HepG2 (cell line): ENCODE measurements at regions not wholly inside any gene's neighbourhood (a gene's known extent, or its start where the extent isn't known, plus 50 kb on each side); places are given as distances from the start of the nearest gene placed in this dataset.

Source experiments
- ATAC-seq: fragments of 200-7000 bp; cut with Tn5 transposase; 3 replicates; pipeline ENCODE4 v1.9.1; 2020; ENCODE audit warnings: mild to moderate bottlenecking, moderate library complexity
- BruUV-seq: library from RNA; stranded (reverse); fragments of 400-500 nt; replicated peaks from 2 replicates; lab custom pipeline; 2021; lab: Mats Ljungman, UMichigan
- CTCF ChIA-PET: fragments of 300-600 bp; formaldehyde crosslinking; extraction: SDS; loops from one replicate; lab custom pipeline; 2021; ENCODE audit warnings: low total read pairs, inconsistent platforms, low intra/inter-chr PET ratio; lab: Yijun Ruan, JAX
- POLR2A ChIA-PET: fragments of 350-600 bp; sonication (Branson Sonifier 250); formaldehyde crosslinking; loops from one replicate; lab custom pipeline; 2020; ENCODE audit warnings: antibody characterized with exemption, inconsistent platforms; lab: Yijun Ruan, JAX
- DNase-seq: peaks from one replicate; pipeline ENCODE4 v3.0.0-alpha.2; 2015; ENCODE audit warnings: low spot score
- FAIRE-seq: peaks from 3 replicates; lab custom pipeline; 2011; peaks lifted over from hg19 to GRCh38; lab: Jason Lieb, UNC
- H2AFZ ChIP-seq: one replicate; pipeline ENCODE4 v1.6.1; 2011; ENCODE audit warnings: low read length, inconsistent platforms
- H3K27ac ChIP-seq: fragments of 300-600 bp; 3 replicates; pipeline ENCODE4 v1.8.0; 2011; ENCODE audit warnings: mixed run types, mild to moderate bottlenecking, mixed read lengths, low read length, inconsistent platforms; ENCODE audit not compliant: insufficient read depth; ENCODE audit errors: extremely low read length
- H3K27me3 ChIP-seq, 2 experiments: fragments of 200-600 bp in 1 of 2; 2 replicates in 1 of 2; 3 replicates in 1 of 2; pipeline versions ENCODE4 v1.6.0 to v1.8.0; 2011; ENCODE audit warnings: low read length in 2 of 2, mild to moderate bottlenecking in 2 of 2, moderate library complexity in 2 of 2, inconsistent platforms in 1 of 2; ENCODE audit not compliant: insufficient read depth in 2 of 2, control insufficient read depth in 1 of 2
- H3K36me3 ChIP-seq, 2 experiments: fragments of 200-600 bp in 1 of 2; replicated peaks in 1 of 2; 2 replicates in 1 of 2; 3 replicates in 1 of 2; pipeline versions ENCODE4 v1.5.1 to v1.8.0; 2011; ENCODE audit warnings: low read length in 2 of 2, inconsistent platforms in 1 of 2; ENCODE audit not compliant: insufficient read depth in 2 of 2, control insufficient read depth in 1 of 2
- H3K4me1 ChIP-seq: 2 replicates; pipeline ENCODE4 v1.5.1; 2012; ENCODE audit warnings: low read length, inconsistent platforms; ENCODE audit not compliant: insufficient read depth
- H3K4me2 ChIP-seq: 2 replicates; pipeline ENCODE4 v1.6.0; 2011; ENCODE audit warnings: low read depth, low read length, inconsistent platforms
- H3K4me3 ChIP-seq, 3 experiments: fragments of 200-600 bp in 1 of 3; sonication (generic), shearing (Covaris generic) in 1 of 3; replicated peaks in 1 of 3; 2 replicates each; pipeline ENCODE4 v1.5.1; 2011 to 2016; ENCODE audit warnings: low read length in 3 of 3, inconsistent platforms in 2 of 3, low read depth in 2 of 3, mild to moderate bottlenecking in 2 of 3, control low read depth in 1 of 3, mixed read lengths in 1 of 3; ENCODE audit not compliant: insufficient read depth in 1 of 3
- H3K79me2 ChIP-seq: one replicate; pipeline ENCODE4 v1.6.1; 2011; ENCODE audit warnings: low read length, inconsistent platforms; ENCODE audit not compliant: insufficient read depth
- H3K9ac ChIP-seq: 2 replicates; pipeline ENCODE4 v1.6.0; 2011; ENCODE audit warnings: mild to moderate bottlenecking, low read depth, low read length, inconsistent platforms; ENCODE audit not compliant: insufficient read depth
- H3K9me3 ChIP-seq: 2 replicates; pipeline ENCODE4 v1.5.1; 2012; ENCODE audit warnings: mild to moderate bottlenecking, low read length
- H4K20me1 ChIP-seq: 2 replicates; pipeline ENCODE4 v1.6.0; 2011; ENCODE audit warnings: inconsistent platforms, mild to moderate bottlenecking, low read length, moderate library complexity; ENCODE audit not compliant: insufficient read depth
- DR1 ChIP-seq: sonication (generic); formaldehyde crosslinking; IDR thresholded peaks from 2 replicates; pipeline ENCODE4 v1.8.0; 2021; ENCODE audit warnings: mild to moderate bottlenecking, missing genetic modification reagents, inconsistent platforms
- MEF2D ChIP-seq: sonication (generic); formaldehyde crosslinking; IDR thresholded peaks from 2 replicates; pipeline ENCODE4 v1.5.1; 2020; ENCODE audit warnings: mild to moderate bottlenecking, missing genetic modification reagents
- NCOA5 ChIP-seq: sonication (generic); formaldehyde crosslinking; IDR thresholded peaks from 2 replicates; pipeline ENCODE4 v1.4.0; 2020; ENCODE audit warnings: missing genetic modification reagents
- REL ChIP-seq: sonication (generic); formaldehyde crosslinking; conservative IDR thresholded peaks from 2 replicates; pipeline ENCODE4 v1.8.0; 2022; ENCODE audit warnings: mild to moderate bottlenecking, missing genetic modification reagents, moderate library complexity
- SAP130 ChIP-seq: IDR thresholded peaks from 2 replicates; pipeline ENCODE4 v1.6.1; 2016; ENCODE audit warnings: low read depth
- SETDB1 ChIP-seq: sonication (generic); formaldehyde crosslinking; IDR thresholded peaks from 2 replicates; pipeline ENCODE4 v1.5.1; 2020; ENCODE audit warnings: missing genetic modification reagents, mild to moderate bottlenecking, borderline replicate concordance
- ZNF24 ChIP-seq: fragments of 450-650 bp; IDR thresholded peaks from 2 replicates; pipeline ENCODE4 v1.6.1; 2017; ENCODE audit warnings: antibody characterized with exemption, mild to moderate bottlenecking
- ZNF282 ChIP-seq: fragments of 450-650 bp; IDR thresholded peaks from 2 replicates; pipeline ENCODE4 v1.6.1; 2018; ENCODE audit not compliant: partially characterized antibody
- in situ Hi-C: cut with HindIII; loops from 2 replicates; pipeline ENCODE4 v1.10.0; 2017; ENCODE audit warnings: low pct_unique_long_range_greater_than_20kb; ENCODE audit not compliant: extremely low pct_ligation_motif_present
- intact Hi-C: fragments of 100-400 bp; cut with micrococcal nuclease; formaldehyde crosslinking; loops from one replicate; pipeline ENCODE4 v1.10.0; 2022; ENCODE audit not compliant: unreplicated experiment
- TF ChIP-seq, protein P1 (sequence below): sonication (generic); formaldehyde crosslinking; IDR thresholded peaks from 2 replicates; pipeline ENCODE4 v1.9.0; 2021; ENCODE audit warnings: missing genetic modification reagents, borderline replicate concordance
- TF ChIP-seq, protein P2 (sequence below): sonication (generic); formaldehyde crosslinking; IDR thresholded peaks from 2 replicates; pipeline ENCODE4 v1.4.0; 2020; ENCODE audit warnings: missing genetic modification reagents, borderline replicate concordance

DNA sequence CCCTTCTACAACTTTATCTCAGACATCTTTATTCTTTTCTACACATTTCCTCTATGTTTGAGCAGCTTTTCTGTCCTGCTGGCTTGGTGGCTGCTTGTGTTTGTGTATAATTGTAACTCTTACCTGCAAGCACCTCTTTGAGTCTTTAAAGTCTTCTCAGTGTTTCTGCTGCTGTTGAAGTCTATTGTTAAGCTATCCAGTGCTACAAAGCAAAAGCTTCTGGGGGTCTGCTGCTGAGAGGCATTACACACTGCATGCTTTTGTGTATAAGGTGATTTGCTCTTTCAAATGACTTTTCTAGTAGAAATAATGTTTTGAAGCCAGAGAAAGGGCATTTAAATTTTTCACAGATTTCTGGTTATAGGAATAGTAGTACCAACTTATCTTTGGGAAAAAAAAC is 241.8 kb downstream of the DTHD1 start:
- Histone ChIP-seq H3K9ac (no peak overlapping the region), H3K27ac (no peak overlapping the region), H3K36me3 (no peaks in the 10 kb centered on the region), H2AFZ (no peak overlapping the region), H4K20me1 (no peaks in the 10 kb centered on the region), H3K79me2 (no peaks in the 10 kb centered on the region), H3K4me3 (no peak overlapping the region), H3K4me2 (no peak overlapping the region), H3K27me3 (no peaks in the 10 kb centered on the region), H3K4me1 (no peaks in the 10 kb centered on the region), H3K9me3 (peaks cover 22% of the 10 kb centered on the region)
- ChIA-PET POLR2A (no interaction called here), CTCF (no interaction called here)
- TF ChIP-seq ZNF282 (no peak), ZNF24 (no peak), NCOA5 (CRISPR knock-in tag) (no peak), SETDB1 (CRISPR knock-in tag) (no peak), SAP130 (no peak), MEF2D (CRISPR knock-in tag) (no peak), REL (no peak), DR1 (CRISPR knock-in tag) (no peak)
- TF ChIP-seq, protein P1, sequence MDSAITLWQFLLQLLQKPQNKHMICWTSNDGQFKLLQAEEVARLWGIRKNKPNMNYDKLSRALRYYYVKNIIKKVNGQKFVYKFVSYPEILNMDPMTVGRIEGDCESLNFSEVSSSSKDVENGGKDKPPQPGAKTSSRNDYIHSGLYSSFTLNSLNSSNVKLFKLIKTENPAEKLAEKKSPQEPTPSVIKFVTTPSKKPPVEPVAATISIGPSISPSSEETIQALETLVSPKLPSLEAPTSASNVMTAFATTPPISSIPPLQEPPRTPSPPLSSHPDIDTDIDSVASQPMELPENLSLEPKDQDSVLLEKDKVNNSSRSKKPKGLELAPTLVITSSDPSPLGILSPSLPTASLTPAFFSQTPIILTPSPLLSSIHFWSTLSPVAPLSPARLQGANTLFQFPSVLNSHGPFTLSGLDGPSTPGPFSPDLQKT (CRISPR knock-in tag) = no peak
- TF ChIP-seq, protein P2, sequence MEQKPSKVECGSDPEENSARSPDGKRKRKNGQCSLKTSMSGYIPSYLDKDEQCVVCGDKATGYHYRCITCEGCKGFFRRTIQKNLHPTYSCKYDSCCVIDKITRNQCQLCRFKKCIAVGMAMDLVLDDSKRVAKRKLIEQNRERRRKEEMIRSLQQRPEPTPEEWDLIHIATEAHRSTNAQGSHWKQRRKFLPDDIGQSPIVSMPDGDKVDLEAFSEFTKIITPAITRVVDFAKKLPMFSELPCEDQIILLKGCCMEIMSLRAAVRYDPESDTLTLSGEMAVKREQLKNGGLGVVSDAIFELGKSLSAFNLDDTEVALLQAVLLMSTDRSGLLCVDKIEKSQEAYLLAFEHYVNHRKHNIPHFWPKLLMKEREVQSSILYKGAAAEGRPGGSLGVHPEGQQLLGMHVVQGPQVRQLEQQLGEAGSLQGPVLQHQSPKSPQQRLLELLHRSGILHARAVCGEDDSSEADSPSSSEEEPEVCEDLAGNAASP (CRISPR knock-in tag) = no peak
- FAIRE-seq = no peak
- no peak for DNase-seq
- intact Hi-C loops = no loop called here
- BruUV-seq = no TSS peak
- no peak for ATAC-seq
- in situ Hi-C loops = no loop called here
